CD4-positive, alpha-beta T cell (primary cell): ENCODE measurements at regions not wholly inside any gene's neighbourhood (a gene's known extent, or its start where the extent isn't known, plus 50 kb on each side); places are given as distances from the start of the nearest gene placed in this dataset.
"Not testable (repeated sequence)": the region's sequence is repeated elsewhere in the genome, so short reads cannot be mapped to it uniquely, and the experiment has no call there.

Experiments
- ATAC-seq: fragments of 200-7000 bp; cut with Tn5 transposase; one replicate; pipeline ENCODE4 v1.10.0; 2022; ENCODE audit warnings: mild to moderate bottlenecking; ENCODE audit not compliant: poor library complexity
- CTCF ChIA-PET: fragments of 350-600 bp; sonication (Branson Sonifier 250); formaldehyde crosslinking; loops from one replicate; lab custom pipeline; 2021; ENCODE audit warnings: antibody characterized with exemption, inconsistent platforms; lab: Charles Lee
- POLR2A ChIA-PET: fragments of 350-600 bp; sonication (Branson Sonifier 250); formaldehyde crosslinking; loops from one replicate; lab custom pipeline; 2021; ENCODE audit warnings: antibody characterized with exemption, inconsistent platforms; lab: Charles Lee
- DNase-seq, 14 experiments: peaks; one replicate each; pipeline ENCODE4 v3.0.0-alpha.2; 2013 to 2020; ENCODE audit warnings: mixed read lengths in 2 of 14
- H3K27ac ChIP-seq, 2 donors: one replicate each; pipeline versions ENCODE4 v1.5.1 to v1.7.0; 2013; ENCODE audit warnings: low read length in 2 of 2, low read depth in 1 of 2, mild to moderate bottlenecking in 1 of 2
- H3K27me3 ChIP-seq, 2 experiments: 1 replicate in 1 of 2; 2 replicates in 1 of 2; pipeline versions ENCODE4 v1.6.1 to v1.7.0; 2013; ENCODE audit warnings: low read length in 2 of 2, control low read depth in 1 of 2, mild to moderate bottlenecking in 1 of 2, moderate library complexity in 1 of 2; ENCODE audit not compliant: insufficient read depth in 2 of 2, control insufficient read depth in 1 of 2
- H3K36me3 ChIP-seq: one replicate; pipeline ENCODE4 v1.6.1; 2013; ENCODE audit warnings: low read length, control low read depth; ENCODE audit not compliant: insufficient read depth
- H3K4me1 ChIP-seq: one replicate; pipeline ENCODE4 v1.6.1; 2013; ENCODE audit warnings: low read length, control low read depth; ENCODE audit not compliant: insufficient read depth
- H3K4me3 ChIP-seq: one replicate; pipeline ENCODE4 v1.5.1; 2013; ENCODE audit warnings: mild to moderate bottlenecking, low read length, moderate library complexity
- H3K9me3 ChIP-seq, 2 experiments: 1 replicate in 1 of 2; 2 replicates in 1 of 2; pipeline versions ENCODE4 v1.6.1 to v1.7.0; 2013; ENCODE audit warnings: low read length in 2 of 2, mild to moderate bottlenecking in 2 of 2, control low read depth in 1 of 2, moderate library complexity in 1 of 2; ENCODE audit not compliant: control insufficient read depth in 1 of 2, insufficient read depth in 1 of 2
- H3K27ac Mint-ChIP-seq: one replicate; pipeline ENCODE4 v1.8.0; 2020; ENCODE audit warnings: mixed read lengths
- H3K27me3 Mint-ChIP-seq: one replicate; pipeline ENCODE4 v1.8.0; 2021; ENCODE audit warnings: mixed read lengths
- H3K36me3 Mint-ChIP-seq: one replicate; pipeline ENCODE4 v1.8.0; 2021; ENCODE audit warnings: low read depth, mixed read lengths
- H3K4me1 Mint-ChIP-seq: one replicate; pipeline ENCODE4 v1.8.0; 2021; ENCODE audit warnings: low read depth, mixed read lengths
- H3K4me3 Mint-ChIP-seq: one replicate; pipeline ENCODE4 v1.8.0; 2020; ENCODE audit warnings: mild to moderate bottlenecking, mixed read lengths
- H3K9me3 Mint-ChIP-seq: one replicate; pipeline ENCODE4 v1.8.0; 2020; ENCODE audit warnings: mixed read lengths
- intact Hi-C, 2 experiments: fragments of 100-400 bp; cut with DNase I in 1 of 2; cut with micrococcal nuclease in 1 of 2; formaldehyde crosslinking; loops; one replicate each; pipeline versions ENCODE4 v1.15.1 to v1.9.0; 2023 to 2025; cut with DNase I, micrococcal nuclease
- TF ChIP-seq, protein P1 (sequence below): fragments of 200-600 bp; IDR thresholded peaks from one replicate; pipeline ENCODE4 v1.8.0; 2022; ENCODE audit warnings: antibody characterized with exemption, mild to moderate bottlenecking

DNA sequence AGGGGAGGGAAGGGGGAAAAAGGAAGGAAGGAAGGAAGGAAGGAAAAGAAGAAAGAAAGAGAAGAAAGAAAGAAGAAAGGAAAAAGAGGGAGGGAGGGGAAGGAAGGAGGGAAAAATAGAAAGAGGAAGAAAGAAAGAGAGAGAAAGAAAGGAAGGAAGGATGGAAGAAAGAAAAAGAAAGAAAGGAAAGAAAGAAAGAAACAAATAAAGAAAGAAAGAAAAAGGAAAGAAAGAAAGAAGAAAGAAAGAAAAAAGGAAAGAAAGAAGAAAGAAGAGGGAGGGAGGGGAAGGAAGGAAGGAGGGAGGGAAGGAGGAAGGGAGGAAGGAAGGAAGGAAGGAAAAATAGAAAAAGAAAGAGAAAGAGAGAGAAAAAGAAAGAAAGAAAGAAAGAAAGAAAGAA lies 315.8 kb upstream of the PIK3C3 start:
- TF ChIP-seq, protein P1, sequence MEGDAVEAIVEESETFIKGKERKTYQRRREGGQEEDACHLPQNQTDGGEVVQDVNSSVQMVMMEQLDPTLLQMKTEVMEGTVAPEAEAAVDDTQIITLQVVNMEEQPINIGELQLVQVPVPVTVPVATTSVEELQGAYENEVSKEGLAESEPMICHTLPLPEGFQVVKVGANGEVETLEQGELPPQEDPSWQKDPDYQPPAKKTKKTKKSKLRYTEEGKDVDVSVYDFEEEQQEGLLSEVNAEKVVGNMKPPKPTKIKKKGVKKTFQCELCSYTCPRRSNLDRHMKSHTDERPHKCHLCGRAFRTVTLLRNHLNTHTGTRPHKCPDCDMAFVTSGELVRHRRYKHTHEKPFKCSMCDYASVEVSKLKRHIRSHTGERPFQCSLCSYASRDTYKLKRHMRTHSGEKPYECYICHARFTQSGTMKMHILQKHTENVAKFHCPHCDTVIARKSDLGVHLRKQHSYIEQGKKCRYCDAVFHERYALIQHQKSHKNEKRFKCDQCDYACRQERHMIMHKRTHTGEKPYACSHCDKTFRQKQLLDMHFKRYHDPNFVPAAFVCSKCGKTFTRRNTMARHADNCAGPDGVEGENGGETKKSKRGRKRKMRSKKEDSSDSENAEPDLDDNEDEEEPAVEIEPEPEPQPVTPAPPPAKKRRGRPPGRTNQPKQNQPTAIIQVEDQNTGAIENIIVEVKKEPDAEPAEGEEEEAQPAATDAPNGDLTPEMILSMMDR = no peak
- no peaks in the 10 kb centered on the region for H3K27me3 Mint-ChIP-seq
- Histone ChIP-seq H3K27me3 (no peaks in the 10 kb centered on the region), H3K9me3 (peaks cover 0 to 4% of the 10 kb centered on the region in 2 experiments), H3K4me3 (no peak overlapping the region), H3K4me1 (no peaks in the 10 kb centered on the region), H3K27ac (no peak overlapping the region), H3K36me3 (no peaks in the 10 kb centered on the region)
- DNase-seq (no peak), ATAC-seq (no peak)
- ChIA-PET POLR2A (no interaction called here), CTCF (no interaction called here)
- intact Hi-C loops = no loop called here
- H3K36me3 Mint-ChIP-seq = no peaks in the 10 kb centered on the region
- no peaks in the 10 kb centered on the region for H3K9me3 Mint-ChIP-seq
- no peak overlapping the region for H3K4me3 Mint-ChIP-seq
- H3K4me1 Mint-ChIP-seq = no peaks in the 10 kb centered on the region
- no peak overlapping the region for H3K27ac Mint-ChIP-seq

DNA sequence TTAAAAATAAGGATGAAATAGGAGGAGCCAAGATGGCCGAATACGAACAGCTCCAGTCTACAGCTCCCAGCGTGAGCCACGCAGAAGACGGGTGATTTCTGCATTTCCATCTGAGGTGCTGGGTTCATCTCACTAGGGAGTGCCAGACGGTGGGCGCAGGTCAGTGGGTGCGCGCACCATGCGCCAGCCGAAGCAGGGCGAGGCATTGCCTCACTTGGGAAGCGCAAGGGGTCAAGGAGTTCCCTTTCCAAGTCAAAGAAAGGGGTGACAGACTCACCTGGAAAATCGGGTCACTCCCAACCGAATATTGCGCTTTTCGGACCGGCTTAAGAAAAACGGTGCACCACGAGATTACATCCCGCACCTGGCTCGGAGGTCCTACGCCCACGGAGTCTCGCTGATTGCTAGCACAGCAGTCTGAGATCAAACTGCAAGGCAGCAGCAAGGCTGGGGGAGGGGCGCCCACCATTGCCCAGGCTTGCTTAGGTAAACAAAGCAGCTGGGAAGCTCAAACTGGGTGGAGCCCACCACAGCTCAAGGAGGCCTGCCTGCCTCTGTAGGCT lies 323.2 kb upstream of the PIK3C3 start:
- H3K27me3 Mint-ChIP-seq, H3K9me3 Mint-ChIP-seq, H3K27ac ChIP-seq, CTCF ChIA-PET, H3K9me3 ChIP-seq, H3K36me3 Mint-ChIP-seq, H3K27ac Mint-ChIP-seq, H3K4me1 ChIP-seq, H3K4me3 Mint-ChIP-seq, ATAC-seq, intact Hi-C loops, POLR2A ChIA-PET, H3K27me3 ChIP-seq, H3K4me3 ChIP-seq, H3K4me1 Mint-ChIP-seq, DNase-seq, H3K36me3 ChIP-seq: not testable (repeated sequence)

DNA sequence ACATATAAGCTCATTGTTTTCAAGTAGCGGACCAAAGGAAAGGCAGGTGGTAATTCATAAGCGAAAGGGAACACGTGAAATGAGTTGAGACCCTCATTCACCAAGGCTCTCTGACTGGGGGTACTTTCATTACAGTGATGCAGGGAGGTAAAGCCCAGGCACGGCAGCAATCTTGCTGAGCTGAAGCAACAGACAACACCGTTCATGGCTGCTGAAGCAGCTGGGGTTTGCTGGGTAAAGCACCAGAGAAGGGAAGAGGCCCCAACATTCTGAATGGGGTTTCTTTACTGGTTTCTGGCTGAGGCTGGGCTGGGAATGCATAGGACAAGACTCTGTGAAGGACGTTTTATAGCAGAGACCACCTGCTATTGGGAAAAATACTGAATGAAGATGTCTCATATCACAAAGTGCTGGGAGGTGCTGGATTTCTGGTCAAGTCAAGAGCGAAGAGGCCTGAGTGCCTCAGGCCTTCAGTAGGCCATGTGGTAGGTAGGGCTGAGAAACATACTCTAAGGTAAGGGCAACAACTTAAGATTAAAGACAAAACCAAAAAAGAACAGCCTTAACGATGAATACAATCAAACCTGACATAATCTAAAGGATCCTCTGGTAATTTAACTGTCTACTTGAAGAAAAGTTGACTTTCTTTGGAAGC lies 324.7 kb upstream of the PIK3C3 start:
- H3K27me3 ChIP-seq = no peaks in the 10 kb centered on the region
- Mint-ChIP-seq H3K27ac (no peak overlapping the region), H3K4me3 (no peak overlapping the region), H3K36me3 (no peaks in the 10 kb centered on the region), H3K27me3 (no peaks in the 10 kb centered on the region), H3K4me1 (no peaks in the 10 kb centered on the region), H3K9me3 (peaks cover 5% of the 10 kb centered on the region)
- TF ChIP-seq, protein P1 = no peak
- CTCF ChIA-PET = no interaction called here
- peaks cover 0 to 5% of the 10 kb centered on the region in 2 experiments for H3K9me3 ChIP-seq
- no peak overlapping the region for H3K4me3 ChIP-seq
- ATAC-seq (no peak), DNase-seq (no peak)
- POLR2A ChIA-PET = no interaction called here
- H3K4me1 ChIP-seq = no peaks in the 10 kb centered on the region
- H3K27ac ChIP-seq = no peak overlapping the region
- intact Hi-C loops = no loop called here
- H3K36me3 ChIP-seq = no peaks in the 10 kb centered on the region

DNA sequence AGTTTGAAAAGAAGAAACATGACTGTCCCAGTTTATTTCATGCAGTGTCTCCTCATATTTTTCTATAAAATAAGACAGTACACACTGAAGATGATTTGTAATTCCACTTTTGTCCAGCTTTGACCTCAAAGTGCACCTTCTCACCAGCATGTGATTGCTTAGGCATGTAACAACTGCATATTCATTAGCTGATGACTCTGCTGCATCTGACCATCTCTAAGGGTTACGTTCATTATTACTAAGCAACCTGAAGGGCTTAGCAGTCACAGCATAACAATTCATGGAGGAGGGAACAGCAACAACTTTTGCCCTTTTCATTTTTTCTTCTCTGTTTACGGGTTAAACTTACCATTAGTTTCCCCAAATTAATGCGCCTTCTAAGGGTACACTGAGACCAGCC lies 330.6 kb upstream of the PIK3C3 start:
- Mint-ChIP-seq H3K36me3 (no peaks in the 10 kb centered on the region), H3K4me1 (no peaks in the 10 kb centered on the region), H3K27me3 (no peaks in the 10 kb centered on the region), H3K4me3 (no peak overlapping the region), H3K27ac (no peak overlapping the region), H3K9me3 (peaks cover 3% of the 10 kb centered on the region)
- DNase-seq (no peak), ATAC-seq (no peak)
- H3K4me1 ChIP-seq = no peaks in the 10 kb centered on the region
- ChIA-PET POLR2A (no interaction called here), CTCF (no interaction called here)
- no peaks in the 10 kb centered on the region for H3K27me3 ChIP-seq
- TF ChIP-seq, protein P1 = no peak
- H3K4me3 ChIP-seq = no peak overlapping the region
- intact Hi-C loops = no loop called here
- no peak overlapping the region for H3K27ac ChIP-seq
- no peaks in the 10 kb centered on the region for H3K36me3 ChIP-seq
- no peaks in the 10 kb centered on the region for H3K9me3 ChIP-seq
